Mesenchymal stem cell (in vitro differentiated cells and primary cell): ENCODE measurements at regions not wholly inside any gene's neighbourhood (a gene's known extent, or its start where the extent isn't known, plus 50 kb on each side); places are given as distances from the start of the nearest gene placed in this dataset.

Experiments used
- DNase-seq: peaks from one replicate; pipeline ENCODE4 v3.0.0-alpha.2; 2013
- H2AFZ ChIP-seq: one replicate; pipeline ENCODE4 v1.6.1; 2013; ENCODE audit warnings: low read depth, mild to moderate bottlenecking, control low read depth, inconsistent platforms, low read length, moderate library complexity
- H2AK5ac ChIP-seq: 2 replicates; pipeline ENCODE4 v1.6.1; 2013; ENCODE audit warnings: low read length, moderate library complexity, mild to moderate bottlenecking, inconsistent platforms; ENCODE audit not compliant: severe bottlenecking
- H2BK120ac ChIP-seq: one replicate; pipeline ENCODE4 v1.6.1; 2013; ENCODE audit warnings: low read depth, mild to moderate bottlenecking, inconsistent platforms, low read length, moderate library complexity
- H2BK12ac ChIP-seq, 2 experiments: one replicate each; pipeline ENCODE4 v1.6.1; 2013; ENCODE audit warnings: inconsistent platforms in 2 of 2, low read length in 2 of 2, mild to moderate bottlenecking in 2 of 2, moderate library complexity in 2 of 2, control low read depth in 1 of 2
- H2BK15ac ChIP-seq: one replicate; pipeline ENCODE4 v1.6.1; 2013; ENCODE audit warnings: mild to moderate bottlenecking, low read depth, inconsistent platforms; ENCODE audit not compliant: poor library complexity, severe bottlenecking
- H2BK5ac ChIP-seq: 2 replicates; pipeline ENCODE4 v1.6.1; 2013; ENCODE audit warnings: low read depth, mild to moderate bottlenecking, low read length, control low read depth, inconsistent platforms; ENCODE audit not compliant: poor library complexity, severe bottlenecking
- H3K14ac ChIP-seq, 2 experiments: one replicate each; pipeline ENCODE4 v1.6.1; 2013; ENCODE audit warnings: inconsistent platforms in 2 of 2, low read length in 2 of 2, control low read depth in 1 of 2, mild to moderate bottlenecking in 1 of 2, moderate library complexity in 1 of 2
- H3K18ac ChIP-seq, 2 experiments: one replicate each; pipeline ENCODE4 v1.6.1; 2013; ENCODE audit warnings: inconsistent platforms in 2 of 2, low read length in 2 of 2, control low read depth in 1 of 2, low read depth in 1 of 2, mild to moderate bottlenecking in 1 of 2
- H3K23ac ChIP-seq, 2 experiments: one replicate each; pipeline ENCODE4 v1.6.1; 2013; ENCODE audit warnings: inconsistent platforms in 2 of 2, low read length in 2 of 2, mild to moderate bottlenecking in 2 of 2, moderate library complexity in 2 of 2, control low read depth in 1 of 2
- H3K27ac ChIP-seq: 2 replicates; pipeline ENCODE4 v1.5.1; 2013; ENCODE audit warnings: mild to moderate bottlenecking, moderate library complexity, low read length, control low read depth, inconsistent platforms; ENCODE audit not compliant: poor library complexity, severe bottlenecking
- H3K27me3 ChIP-seq, 2 experiments: 2 replicates each; pipeline versions ENCODE4 v1.6.1 to v1.7.0; 2013; ENCODE audit warnings: low read length in 2 of 2, mild to moderate bottlenecking in 2 of 2, moderate library complexity in 2 of 2, control low read depth in 1 of 2, inconsistent platforms in 1 of 2; ENCODE audit not compliant: control insufficient read depth in 1 of 2, insufficient read depth in 1 of 2
- H3K36me3 ChIP-seq, 2 experiments: 2 replicates each; pipeline versions ENCODE4 v1.6.1 to v1.7.0; 2013; ENCODE audit warnings: low read length in 2 of 2, control low read depth in 1 of 2, inconsistent platforms in 1 of 2, low read depth in 1 of 2, mild to moderate bottlenecking in 1 of 2; ENCODE audit not compliant: insufficient read depth in 2 of 2, control insufficient read depth in 1 of 2
- H3K4ac ChIP-seq, 2 experiments: one replicate each; pipeline ENCODE4 v1.6.1; 2013; ENCODE audit warnings: inconsistent platforms in 2 of 2, low read length in 2 of 2, mild to moderate bottlenecking in 2 of 2, moderate library complexity in 2 of 2, control low read depth in 1 of 2, low read depth in 1 of 2
- H3K4me1 ChIP-seq: 2 replicates; pipeline ENCODE4 v1.6.1; 2013; ENCODE audit warnings: low read depth, low read length, control low read depth; ENCODE audit not compliant: control insufficient read depth, insufficient read depth
- H3K4me2 ChIP-seq: 2 replicates; pipeline ENCODE4 v1.6.1; 2013; ENCODE audit warnings: low read length, mild to moderate bottlenecking, inconsistent platforms; ENCODE audit not compliant: poor library complexity, severe bottlenecking
- H3K4me3 ChIP-seq, 2 experiments: 2 replicates each; pipeline versions ENCODE4 v1.5.1 to v1.7.0; 2013; ENCODE audit warnings: low read length in 2 of 2, mild to moderate bottlenecking in 2 of 2, control low read depth in 1 of 2, low read depth in 1 of 2; ENCODE audit not compliant: insufficient read depth in 1 of 2
- H3K79me1 ChIP-seq: replicated peaks from 2 replicates; pipeline ENCODE4 v1.6.1; 2013; ENCODE audit warnings: mild to moderate bottlenecking, control low read depth, low read length, inconsistent platforms; ENCODE audit not compliant: poor library complexity, severe bottlenecking
- H3K9ac ChIP-seq: 2 replicates; pipeline ENCODE4 v1.7.0; 2013; ENCODE audit warnings: mild to moderate bottlenecking, low read length, moderate library complexity
- H3K9me3 ChIP-seq: 2 replicates; pipeline ENCODE4 v1.7.0; 2013; ENCODE audit warnings: mild to moderate bottlenecking, low read length; ENCODE audit not compliant: control insufficient read depth
- H4K8ac ChIP-seq: one replicate; pipeline ENCODE4 v1.6.1; 2013; ENCODE audit warnings: inconsistent platforms, mild to moderate bottlenecking, low read length, moderate library complexity
- H4K91ac ChIP-seq: one replicate; pipeline ENCODE4 v1.6.1; 2013; ENCODE audit warnings: mild to moderate bottlenecking, low read length, inconsistent platforms
- WGBS: methylation state at CpG from one replicate; pipeline ENCODE4 v1.1.7; 2013; ENCODE audit warnings: mixed read lengths; 5-methylcytosine and 5-hydroxymethylcytosine counted together

DNA sequence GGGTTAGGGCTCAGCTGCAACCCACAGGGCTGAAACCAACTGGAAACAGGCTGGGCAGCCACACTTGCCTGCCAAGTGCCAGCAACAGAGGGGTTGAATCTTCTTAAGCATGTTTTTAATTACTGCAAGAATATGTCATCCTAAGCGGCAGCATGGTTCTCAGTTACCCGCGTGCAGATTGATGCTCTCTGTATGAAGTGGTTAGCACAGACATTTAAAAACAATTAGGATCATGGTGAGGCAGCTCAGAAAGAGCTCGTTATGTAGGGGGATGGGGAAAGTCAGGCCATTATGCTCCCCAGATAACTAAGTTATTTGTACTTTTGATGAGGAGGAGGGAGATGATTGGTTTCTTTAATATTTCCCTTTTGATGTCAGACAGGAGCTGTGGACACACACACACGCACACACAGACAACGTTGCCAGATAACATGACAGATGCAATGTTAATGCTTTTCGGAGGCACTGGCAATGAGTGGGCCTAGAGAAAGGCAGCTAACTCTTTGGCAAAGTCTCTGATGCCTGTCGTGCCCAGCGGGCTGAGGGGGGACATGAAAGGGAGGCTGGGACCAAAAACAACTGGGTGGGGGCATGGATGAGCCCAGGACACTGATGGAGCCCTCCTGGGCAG, 389.7 kb downstream of the NXPE2 start:
- H3K4me3 ChIP-seq = no peak overlapping the region
- H3K4ac ChIP-seq = no peak overlapping the region
- H3K4me1 ChIP-seq = peaks cover 1% of the 10 kb centered on the region
- no peak overlapping the region for H3K9ac ChIP-seq
- WGBS = 86% methylated on average over 9 of the region's 9 CpGs
- no peaks in the 10 kb centered on the region for H3K36me3 ChIP-seq
- no peak overlapping the region for H2BK12ac ChIP-seq
- no peak overlapping the region for H2BK5ac ChIP-seq
- no peak overlapping the region for H4K8ac ChIP-seq
- no peaks in the 10 kb centered on the region for H3K79me1 ChIP-seq
- H3K27ac ChIP-seq = no peak overlapping the region
- H3K18ac ChIP-seq = no peak overlapping the region
- peaks cover 7% of the 10 kb centered on the region for H3K9me3 ChIP-seq
- no peak overlapping the region for H2BK120ac ChIP-seq
- DNase-seq = no peak
- no peak overlapping the region for H3K4me2 ChIP-seq
- H2AFZ ChIP-seq = no peak overlapping the region
- H2BK15ac ChIP-seq = no peak overlapping the region
- H3K14ac ChIP-seq = no peak overlapping the region
- no peak overlapping the region for H3K23ac ChIP-seq
- no peaks in the 10 kb centered on the region for H3K27me3 ChIP-seq
- H4K91ac ChIP-seq = no peak overlapping the region
- H2AK5ac ChIP-seq = no peak overlapping the region

DNA sequence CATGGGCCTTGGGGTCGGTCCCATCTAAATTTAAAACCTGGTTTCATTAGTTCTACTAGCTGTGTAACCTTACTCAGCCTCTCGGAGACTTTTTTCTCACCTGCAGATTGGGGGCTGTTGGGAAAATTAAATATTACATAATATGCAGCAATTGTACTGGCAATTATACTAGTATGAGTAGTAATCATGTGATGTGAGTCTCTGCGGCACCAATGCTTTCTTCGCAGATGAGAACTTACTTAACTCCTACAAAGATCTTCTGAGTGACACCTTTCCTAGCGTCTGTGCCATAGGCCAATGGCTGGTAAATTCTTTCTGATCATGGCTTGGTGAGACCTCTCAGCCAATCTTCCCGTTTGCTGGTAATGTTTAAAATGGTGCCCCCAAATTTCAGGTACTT, 391.3 kb downstream of the NXPE2 start:
- H3K14ac ChIP-seq = no peak overlapping the region
- peaks cover 1% of the 10 kb centered on the region for H3K4me1 ChIP-seq
- H3K9ac ChIP-seq = no peak overlapping the region
- peaks cover 7% of the 10 kb centered on the region for H3K9me3 ChIP-seq
- no peak overlapping the region for H3K4ac ChIP-seq
- H4K8ac ChIP-seq = no peak overlapping the region
- no peak overlapping the region for H3K4me2 ChIP-seq
- no peak overlapping the region for H2BK12ac ChIP-seq
- H2BK5ac ChIP-seq = no peak overlapping the region
- H3K18ac ChIP-seq = no peak overlapping the region
- H4K91ac ChIP-seq = no peak overlapping the region
- H2BK15ac ChIP-seq = no peak overlapping the region
- H3K23ac ChIP-seq = no peak overlapping the region
- no peak overlapping the region for H2AK5ac ChIP-seq
- no peak overlapping the region for H3K27ac ChIP-seq
- no peak for DNase-seq
- no peaks in the 10 kb centered on the region for H3K79me1 ChIP-seq
- 92% methylated on average over 4 of the region's 6 CpGs for WGBS
- H3K36me3 ChIP-seq = no peaks in the 10 kb centered on the region
- H2AFZ ChIP-seq = no peak overlapping the region
- no peak overlapping the region for H2BK120ac ChIP-seq
- H3K27me3 ChIP-seq = no peaks in the 10 kb centered on the region
- no peak overlapping the region for H3K4me3 ChIP-seq

DNA sequence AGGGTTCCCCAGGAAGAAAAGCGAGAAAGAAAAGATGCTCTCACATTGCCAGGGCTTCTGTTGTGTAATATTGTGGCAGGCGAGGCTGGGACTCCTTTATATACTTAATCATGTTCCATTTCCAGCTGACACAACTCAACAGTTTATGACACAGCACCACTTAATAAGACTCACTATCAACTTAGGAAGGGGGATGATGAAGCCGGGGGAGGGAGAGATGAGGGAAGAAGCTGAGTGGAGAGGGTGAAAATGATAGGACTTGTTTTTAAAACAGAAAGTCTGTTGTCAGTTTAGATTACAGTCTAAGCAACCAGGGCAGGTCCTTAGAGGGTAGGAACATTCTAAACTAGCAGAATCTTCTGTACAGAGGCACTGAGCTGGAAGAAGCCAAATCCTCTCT, 397.0 kb downstream of the NXPE2 start:
- no peak overlapping the region for H3K4me3 ChIP-seq
- no peak overlapping the region for H2BK12ac ChIP-seq
- H3K4me2 ChIP-seq = no peak overlapping the region
- H3K14ac ChIP-seq = no peak overlapping the region
- no peak overlapping the region for H4K8ac ChIP-seq
- no peaks in the 10 kb centered on the region for H3K79me1 ChIP-seq
- H3K4ac ChIP-seq = no peak overlapping the region
- H3K4me1 ChIP-seq = no peaks in the 10 kb centered on the region
- H3K27ac ChIP-seq = no peak overlapping the region
- no peak overlapping the region for H4K91ac ChIP-seq
- no peak overlapping the region for H3K23ac ChIP-seq
- H3K27me3 ChIP-seq = peaks cover 0 to 24% of the 10 kb centered on the region in 2 experiments
- H2AK5ac ChIP-seq = no peak overlapping the region
- H2AFZ ChIP-seq = no peak overlapping the region
- H3K36me3 ChIP-seq = no peaks in the 10 kb centered on the region
- no peaks in the 10 kb centered on the region for H3K9me3 ChIP-seq
- H3K18ac ChIP-seq = no peak overlapping the region
- H2BK5ac ChIP-seq = no peak overlapping the region
- H2BK120ac ChIP-seq = no peak overlapping the region
- 94% methylated on average over 1 of the region's 3 CpGs for WGBS
- DNase-seq = no peak
- no peak overlapping the region for H3K9ac ChIP-seq
- H2BK15ac ChIP-seq = no peak overlapping the region

DNA sequence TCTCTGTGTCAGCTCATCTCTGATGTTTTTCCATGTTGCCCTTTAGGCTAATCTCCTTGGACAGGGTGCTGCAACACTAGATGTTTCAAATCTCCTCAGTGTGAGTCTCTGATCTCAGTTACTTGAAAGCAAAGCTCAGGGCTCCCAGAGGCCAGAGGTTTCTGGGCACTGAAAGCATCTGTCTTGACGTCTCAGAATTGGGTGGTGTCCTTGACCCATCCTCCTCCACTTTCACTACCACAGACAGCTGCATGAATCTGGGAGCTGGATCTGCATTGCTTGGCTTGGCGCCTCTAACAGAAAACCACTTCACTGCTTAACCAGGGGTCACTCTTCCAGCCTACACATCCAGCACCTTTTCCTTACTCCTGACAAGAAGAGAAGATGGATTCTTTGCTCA, 399.4 kb downstream of the NXPE2 start:
- Histone ChIP-seq H4K8ac (no peak overlapping the region), H3K18ac (no peak overlapping the region), H3K4me3 (no peak overlapping the region), H2BK120ac (no peak overlapping the region), H3K79me1 (no peaks in the 10 kb centered on the region), H3K14ac (no peak overlapping the region), H3K4me2 (no peak overlapping the region), H3K23ac (no peak overlapping the region), H2AK5ac (no peak overlapping the region), H4K91ac (no peak overlapping the region), H2AFZ (no peak overlapping the region), H2BK5ac (no peak overlapping the region), H2BK12ac (no peak overlapping the region), H3K4me1 (no peaks in the 10 kb centered on the region), H3K9ac (no peak overlapping the region), H3K27ac (no peak overlapping the region), H3K4ac (no peak overlapping the region), H3K9me3 (no peaks in the 10 kb centered on the region), H2BK15ac (no peak overlapping the region), H3K27me3 (peaks cover 0 to 48% of the 10 kb centered on the region in 2 experiments), H3K36me3 (no peaks in the 10 kb centered on the region)
- WGBS = 59% methylated on average over 2 of the region's 2 CpGs
- no peak for DNase-seq
